K562 (cell line): ENCODE measurements at regions not wholly inside any gene's neighbourhood (a gene's known extent, or its start where the extent isn't known, plus 50 kb on each side); places are given as distances from the start of the nearest gene placed in this dataset.
"Not testable (repeated sequence)": the region's sequence is repeated elsewhere in the genome, so short reads cannot be mapped to it uniquely, and the experiment has no call there.

Source experiments
- ATAC-seq: fragments of 200-7000 bp; cut with Tn5 transposase; 3 replicates; pipeline ENCODE4 v1.9.1; 2020; ENCODE audit warnings: moderate library complexity
- BruUV-seq: library from RNA; stranded (reverse); fragments of 400-500 nt; replicated peaks from 2 replicates; lab custom pipeline; 2021; lab: Mats Ljungman, UMichigan
- CTCF ChIA-PET: fragments of 300-600 bp; formaldehyde crosslinking; extraction: SDS; loops from one replicate; lab custom pipeline; 2021; ENCODE audit warnings: low intra/inter-chr PET ratio; lab: Yijun Ruan, JAX
- POLR2A ChIA-PET: fragments of 300-600, 350-650 bp; sonication (Branson Sonifier 250); formaldehyde crosslinking; extraction: SDS; loops from one replicate; lab custom pipeline; 2021; ENCODE audit warnings: antibody characterized with exemption, inconsistent platforms; lab: Yijun Ruan, JAX
- DNase-seq, 4 experiments: peaks; one replicate each; pipeline versions ENCODE4 v3.0.0 to v3.0.0-alpha.2; 2011 to 2018; ENCODE audit warnings: low spot score in 3 of 4, mixed read lengths in 3 of 4; ENCODE audit errors: extremely low read depth in 1 of 4
- FAIRE-seq: peaks from 2 replicates; lab custom pipeline; 2011; peaks lifted over from hg19 to GRCh38; lab: Jason Lieb, UNC
- H2AFZ ChIP-seq: 2 replicates; pipeline ENCODE4 v1.6.0; 2011; ENCODE audit warnings: low read depth, low read length, control low read depth, inconsistent platforms
- H3K27ac ChIP-seq: fragments of 200-600 bp; 3 replicates; pipeline ENCODE4 v1.8.0; 2011; ENCODE audit warnings: low read depth, mild to moderate bottlenecking, control low read depth, inconsistent platforms, low read length, moderate library complexity, mixed read lengths; ENCODE audit errors: extremely low read depth
- H3K27me3 ChIP-seq, 2 experiments: fragments of 300-600 bp in 1 of 2; 2 replicates in 1 of 2; 3 replicates in 1 of 2; pipeline versions ENCODE4 v1.6.0 to v1.8.0; 2011; ENCODE audit warnings: inconsistent platforms in 2 of 2, low read length in 2 of 2, mild to moderate bottlenecking in 1 of 2, mixed read lengths in 1 of 2, moderate library complexity in 1 of 2; ENCODE audit not compliant: control insufficient read depth in 2 of 2, insufficient read depth in 2 of 2
- H3K36me3 ChIP-seq: fragments of 300-600 bp; 3 replicates; pipeline ENCODE4 v1.8.0; 2011; ENCODE audit warnings: mild to moderate bottlenecking, low read length, inconsistent platforms; ENCODE audit not compliant: control insufficient read depth, insufficient read depth
- H3K4me1 ChIP-seq, 2 experiments: fragments of 200-600 bp in 1 of 2; replicated peaks in 1 of 2; 2 replicates in 1 of 2; 3 replicates in 1 of 2; pipeline versions ENCODE4 v1.5.1 to v1.8.0; 2011; ENCODE audit warnings: inconsistent platforms in 2 of 2, low read length in 2 of 2, mild to moderate bottlenecking in 1 of 2, mixed read lengths in 1 of 2, moderate library complexity in 1 of 2; ENCODE audit not compliant: control insufficient read depth in 2 of 2, insufficient read depth in 2 of 2
- H3K4me2 ChIP-seq: 2 replicates; pipeline ENCODE4 v1.6.1; 2011; ENCODE audit warnings: low read length, control low read depth, inconsistent platforms, mixed read lengths; ENCODE audit not compliant: insufficient read depth
- H3K4me3 ChIP-seq: fragments of 200-600 bp; sonication (generic), shearing (Covaris generic); 2 replicates; pipeline ENCODE4 v1.5.1; 2016; ENCODE audit warnings: control low read depth, inconsistent platforms
- H3K79me2 ChIP-seq: fragments of 200-600 bp; 3 replicates; pipeline ENCODE4 v1.8.0; 2011; ENCODE audit warnings: low read length, inconsistent platforms; ENCODE audit not compliant: control insufficient read depth, insufficient read depth
- H3K9ac ChIP-seq, 2 experiments: 2 replicates each; pipeline versions ENCODE4 v1.6.0 to v1.6.1; 2011; ENCODE audit warnings: low read depth in 2 of 2, low read length in 2 of 2, control low read depth in 1 of 2, inconsistent platforms in 1 of 2, mild to moderate bottlenecking in 1 of 2, mixed read lengths in 1 of 2; ENCODE audit not compliant: insufficient read depth in 1 of 2
- H3K9me1 ChIP-seq: one replicate; pipeline ENCODE4 v1.6.0; 2011; ENCODE audit warnings: inconsistent platforms, mild to moderate bottlenecking, low read length, moderate library complexity; ENCODE audit not compliant: control insufficient read depth, insufficient read depth
- H3K9me3 ChIP-seq: replicated peaks from 2 replicates; pipeline ENCODE4 v1.5.1; 2011; ENCODE audit warnings: low read depth, low read length, inconsistent platforms; ENCODE audit not compliant: control insufficient read depth, insufficient read depth
- H4K20me1 ChIP-seq: replicated peaks from 2 replicates; pipeline ENCODE4 v1.6.1; 2011; ENCODE audit warnings: low read length, inconsistent platforms, mixed read lengths; ENCODE audit not compliant: control insufficient read depth, insufficient read depth
- CXXC5 ChIP-seq: fragments of 250-450 bp; sonication (Bioruptor Pico); IDR thresholded peaks from 2 replicates; pipeline ENCODE4 v1.8.0; 2022; ENCODE audit warnings: inconsistent platforms, mild to moderate bottlenecking, moderate library complexity
- RFX1 ChIP-seq: fragments of 450-650 bp; IDR thresholded peaks from 2 replicates; pipeline ENCODE4 v1.6.1; 2016; ENCODE audit warnings: mild to moderate bottlenecking, moderate library complexity
- ZNF146 ChIP-seq: IDR thresholded peaks from one replicate; pipeline ENCODE4 v1.6.1; 2018; ENCODE audit warnings: missing compliant biosample characterization; ENCODE audit not compliant: unreplicated experiment
- ZNF316 ChIP-seq: fragments of 450-650 bp; IDR thresholded peaks from 2 replicates; pipeline ENCODE4 v1.6.1; 2016
- WGBS: fragments of 100-300 bp; shearing (Covaris generic); methylation state at CpG from one replicate; pipeline ENCODE4 v1.1.6; 2016; ENCODE audit warnings: low coverage, mixed read lengths; ENCODE audit not compliant: insufficient coverage; ENCODE audit errors: missing lambda C conversion rate; 5-methylcytosine and 5-hydroxymethylcytosine counted together
- in situ Hi-C: fragments of 300-500 bp; cut with MboI; formaldehyde crosslinking; loops from 4 replicates; pipeline ENCODE4 v1.15.0; 2018; ENCODE audit warnings: inconsistent platforms, mixed read lengths
- intact Hi-C: fragments of 100-400 bp; cut with micrococcal nuclease; formaldehyde crosslinking; loops from 2 replicates; pipeline ENCODE4 v1.14.2; 2022

DNA sequence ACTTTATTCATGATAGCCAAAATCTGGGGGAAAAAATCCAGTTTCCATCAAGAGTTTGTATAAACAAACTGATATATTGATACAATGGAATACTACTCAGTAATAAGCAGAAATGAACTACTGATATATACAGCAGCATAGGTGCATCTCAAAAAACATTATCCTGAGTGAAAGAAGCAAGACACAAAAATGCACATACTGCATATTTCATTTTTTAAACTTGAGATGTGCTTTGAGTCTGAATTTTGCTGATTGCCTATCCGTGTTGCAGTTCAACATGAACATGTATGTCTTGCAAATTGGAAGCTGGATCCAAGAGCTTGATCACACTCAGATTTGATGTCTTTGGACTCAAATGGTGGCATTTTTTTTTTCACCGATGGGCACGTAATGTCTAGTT, 132.4 kb downstream of the TSEN15 start:
- Histone ChIP-seq H3K9me1 (no peaks in the 10 kb centered on the region), H3K27me3 (no peaks in the 10 kb centered on the region; a peak in 1 of 5 replicates), H3K27ac (no peak overlapping the region), H3K4me1 (no peaks in the 10 kb centered on the region), H4K20me1 (no peaks in the 10 kb centered on the region), H3K4me2 (no peak overlapping the region), H3K4me3 (no peak overlapping the region), H3K9ac (no peak overlapping the region), H3K36me3 (no peaks in the 10 kb centered on the region), H3K79me2 (no peaks in the 10 kb centered on the region), H2AFZ (no peak overlapping the region), H3K9me3 (no peaks in the 10 kb centered on the region)
- ChIA-PET POLR2A (no interaction called here), CTCF (no interaction called here)
- DNase-seq = no peak
- 25% methylated on average over 3 of the region's 3 CpGs for WGBS
- TF ChIP-seq ZNF316 = peak; percentile 52; the same call in 1 of the 2 replicates
- TF ChIP-seq CXXC5 (CRISPR knock-in tag) = no peak
- intact Hi-C loops (no loop called here), in situ Hi-C loops (no loop called here)
- FAIRE-seq = no peak
- no peak for ATAC-seq
- BruUV-seq = no TSS peak

GRCh38 chr1:184184614-184185013, 133.1 kb downstream of the TSEN15 start:
- intact Hi-C loops, H3K27me3 ChIP-seq, H3K4me3 ChIP-seq, FAIRE-seq, ATAC-seq, H3K79me2 ChIP-seq, DNase-seq, H3K36me3 ChIP-seq, H3K9ac ChIP-seq, POLR2A ChIA-PET, H3K27ac ChIP-seq, H3K9me3 ChIP-seq, in situ Hi-C loops, H3K4me1 ChIP-seq, H2AFZ ChIP-seq, BruUV-seq, H4K20me1 ChIP-seq, CTCF ChIA-PET, H3K9me1 ChIP-seq, H3K4me2 ChIP-seq: not testable (repeated sequence)
- TF ChIP-seq ZNF146 (CRISPR knock-in tag) (peak; percentile 58), RFX1 (peak; percentile 54)
- 5% methylated on average over 3 of the region's 3 CpGs for WGBS
